WI38 (cell line): ENCODE measurements at regions not wholly inside any gene's neighbourhood (a gene's known extent, or its start where the extent isn't known, plus 50 kb on each side); places are given as distances from the start of the nearest gene placed in this dataset.

Source experiments
- H3K4me3 ChIP-seq: 2 replicates; pipeline ENCODE4 v1.5.1; 2011; ENCODE audit warnings: low read depth, mild to moderate bottlenecking, control low read depth, low read length
- CTCF ChIP-seq: IDR thresholded peaks from 2 replicates; pipeline ENCODE4 v1.5.1; 2012; ENCODE audit warnings: low read depth, mild to moderate bottlenecking, control low read depth, low read length

GRCh38 chr5:38607396-38607795 lies 51.0 kb upstream of the LIFR start:
- TF ChIP-seq CTCF, result no peak
- no peak overlapping the region; the same call in 1 of the 2 replicates for H3K4me3 ChIP-seq

GRCh38 chr5:38607930-38608564 lies 51.6 kb upstream of the LIFR start:
- TF ChIP-seq CTCF, result no peak
- peak overlapping the region; percentile 17; the same call in 1 of the 2 replicates for H3K4me3 ChIP-seq

- no peak overlapping the region for H3K4me3 ChIP-seq
- TF ChIP-seq CTCF, result no peak
Observed at GRCh38 chr5:38608874-38609273, 52.4 kb upstream of the LIFR start.

GRCh38 chr5:38612851-38613250 lies 56.4 kb upstream of the LIFR start:
- H3K4me3 ChIP-seq, result no peak overlapping the region
- TF ChIP-seq CTCF, result no peak

GRCh38 chr5:38613490-38613889 lies 57.0 kb upstream of the LIFR start:
- TF ChIP-seq CTCF, result no peak
- H3K4me3 ChIP-seq, result no peak overlapping the region

GRCh38 chr5:38613992-38614836 lies 57.8 kb upstream of the LIFR start:
- H3K4me3 ChIP-seq, result no peak overlapping the region
- no peak for TF ChIP-seq CTCF

- TF ChIP-seq CTCF, result no peak
- H3K4me3 ChIP-seq, result no peak overlapping the region
Observed at GRCh38 chr5:38615042-38615441, 58.6 kb upstream of the LIFR start.
